GM23338 (cell line): ENCODE measurements at regions not wholly inside any gene's neighbourhood (a gene's known extent, or its start where the extent isn't known, plus 50 kb on each side); places are given as distances from the start of the nearest gene placed in this dataset.
A peak's percentile ranks its signal among the peaks of the same experiment; 100 is the strongest.

ENCODE experiments used
- ATAC-seq: fragments of 200-7000 bp; cut with Tn5 transposase; 3 replicates; pipeline ENCODE4 v1.9.1; 2020
- DNase-seq: peaks from one replicate; pipeline ENCODE4 v3.0.0-alpha.2; 2015; ENCODE audit warnings: low spot score
- H2AFZ ChIP-seq: fragments of 200-600 bp; sonication (generic); 2 replicates; pipeline ENCODE4 v1.8.0; 2016; ENCODE audit warnings: antibody characterized with exemption, mild to moderate bottlenecking, moderate library complexity
- H3F3A ChIP-seq: fragments of 200-600 bp; sonication (generic); replicated peaks from 2 replicates; pipeline ENCODE4 v1.8.0; 2017; ENCODE audit warnings: antibody characterized with exemption, mixed run types, low read depth
- H3K27ac ChIP-seq: fragments of 200-600 bp; sonication (generic); 2 replicates; pipeline ENCODE4 v1.6.1; 2016; ENCODE audit warnings: low read depth
- H3K27me3 ChIP-seq: fragments of 200-600 bp; sonication (generic); 2 replicates; pipeline ENCODE4 v1.8.0; 2016; ENCODE audit warnings: mild to moderate bottlenecking, mixed run types, moderate library complexity; ENCODE audit not compliant: insufficient read depth
- H3K36me3 ChIP-seq: fragments of 200-600 bp; sonication (generic); 2 replicates; pipeline ENCODE4 v1.8.0; 2016; ENCODE audit warnings: mild to moderate bottlenecking; ENCODE audit not compliant: insufficient read depth
- H3K4me1 ChIP-seq: fragments of 200-600 bp; sonication (generic); 2 replicates; pipeline ENCODE4 v1.8.0; 2016; ENCODE audit warnings: mild to moderate bottlenecking, moderate library complexity; ENCODE audit not compliant: insufficient read depth
- H3K4me2 ChIP-seq: fragments of 200-600 bp; sonication (generic); 2 replicates; pipeline ENCODE4 v1.7.1; 2017; ENCODE audit warnings: mixed run types
- H3K4me3 ChIP-seq: fragments of 200-600 bp; sonication (generic); 2 replicates; pipeline ENCODE4 v1.6.1; 2016; ENCODE audit warnings: mixed run types
- H3K79me2 ChIP-seq: fragments of 200-600 bp; sonication (generic); replicated peaks from 2 replicates; pipeline ENCODE4 v1.8.0; 2017; ENCODE audit warnings: mild to moderate bottlenecking; ENCODE audit not compliant: insufficient read depth
- H3K9me2 ChIP-seq: fragments of 200-600 bp; sonication (generic); 2 replicates; pipeline ENCODE4 v1.8.0; 2017; ENCODE audit not compliant: insufficient read depth
- H4K20me1 ChIP-seq: fragments of 200-600 bp; sonication (generic); replicated peaks from 2 replicates; pipeline ENCODE4 v1.8.0; 2017; ENCODE audit warnings: mild to moderate bottlenecking; ENCODE audit not compliant: insufficient read depth
- H3K27ac Mint-ChIP-seq: 2 replicates; pipeline ENCODE4 v1.8.0; 2020; ENCODE audit warnings: inconsistent platforms, mild to moderate bottlenecking, moderate library complexity, mixed read lengths
- H3K27me3 Mint-ChIP-seq: 3 replicates; pipeline ENCODE4 v1.8.0; 2022; ENCODE audit warnings: low read depth, mild to moderate bottlenecking, moderate library complexity, mixed read lengths, inconsistent platforms; ENCODE audit not compliant: insufficient read depth, poor library complexity
- H3K36me3 Mint-ChIP-seq: 3 replicates; pipeline ENCODE4 v1.8.0; 2021; ENCODE audit warnings: low read depth, mild to moderate bottlenecking, inconsistent platforms, moderate library complexity, mixed read lengths
- H3K4me1 Mint-ChIP-seq: 3 replicates; pipeline ENCODE4 v1.8.0; 2020; ENCODE audit warnings: mild to moderate bottlenecking, inconsistent platforms, mixed read lengths
- H3K4me3 Mint-ChIP-seq: 3 replicates; pipeline ENCODE4 v1.8.0; 2021; ENCODE audit warnings: moderate library complexity, mild to moderate bottlenecking, inconsistent platforms, mixed read lengths
- H3K9me3 Mint-ChIP-seq: 3 replicates; pipeline ENCODE4 v1.8.0; 2020; ENCODE audit warnings: moderate library complexity, mild to moderate bottlenecking, inconsistent platforms, mixed read lengths
- CREB1 ChIP-seq: fragments of 250-450 bp; sonication (Bioruptor Pico); IDR thresholded peaks from 2 replicates; pipeline ENCODE4 v1.5.0; 2020; ENCODE audit warnings: low read depth, mild to moderate bottlenecking, moderate library complexity
- JUNB ChIP-seq: IDR thresholded peaks from one replicate; pipeline ENCODE4 v1.6.1; 2016; ENCODE audit warnings: antibody characterized with exemption; ENCODE audit not compliant: unreplicated experiment
- POLR2AphosphoS5 ChIP-seq: IDR thresholded peaks from 2 replicates; pipeline ENCODE4 v1.6.1; 2016; ENCODE audit warnings: antibody characterized with exemption, low read depth
- STAT1 ChIP-seq: IDR thresholded peaks from one replicate; pipeline ENCODE4 v1.6.1; 2016; ENCODE audit warnings: antibody characterized with exemption; ENCODE audit not compliant: unreplicated experiment
- ZNF114 ChIP-seq: fragments of 250-450 bp; sonication (Bioruptor Pico); IDR thresholded peaks from 2 replicates; pipeline ENCODE4 v1.5.0; 2020; ENCODE audit warnings: mild to moderate bottlenecking, moderate library complexity
- ZNF331 ChIP-seq: fragments of 250-450 bp; sonication (Bioruptor Pico); IDR thresholded peaks from 2 replicates; pipeline ENCODE4 v1.5.0; 2020; ENCODE audit warnings: low read depth, mild to moderate bottlenecking, moderate library complexity
- TF ChIP-seq, protein P1 (sequence below): IDR thresholded peaks from one replicate; pipeline ENCODE4 v1.6.1; 2018; ENCODE audit warnings: antibody characterized with exemption; ENCODE audit not compliant: unreplicated experiment
- TF ChIP-seq, protein P2 (sequence below): fragments of 250-450 bp; sonication (Bioruptor Pico); IDR thresholded peaks from 2 replicates; pipeline ENCODE4 v1.5.0; 2020; ENCODE audit warnings: mild to moderate bottlenecking, moderate library complexity
- TF ChIP-seq, protein P3 (sequence below): IDR thresholded peaks from 2 replicates; pipeline ENCODE4 v1.6.1; 2016; ENCODE audit warnings: antibody characterized with exemption

DNA sequence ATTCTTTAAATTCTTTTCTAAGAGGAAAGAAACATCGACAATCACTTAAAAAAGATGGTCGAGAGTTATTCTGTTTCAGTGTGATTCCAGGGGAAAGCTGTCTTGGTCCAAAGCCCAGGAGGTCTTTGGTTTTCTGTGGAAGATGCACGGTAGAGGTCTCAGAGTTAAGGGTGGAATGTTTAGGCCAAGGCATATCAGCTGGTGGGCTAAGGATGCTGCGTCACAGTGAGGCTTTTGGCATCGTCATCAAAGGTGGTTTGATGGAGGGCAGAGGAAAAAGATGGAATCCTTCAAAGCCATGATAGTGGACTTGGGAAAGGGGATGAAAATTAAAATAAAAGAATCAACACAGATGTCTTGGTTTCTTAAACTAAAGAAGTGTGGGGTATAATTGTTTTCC is 137.3 kb upstream of the ANKH start (continued):
- TF ChIP-seq, protein P1, sequence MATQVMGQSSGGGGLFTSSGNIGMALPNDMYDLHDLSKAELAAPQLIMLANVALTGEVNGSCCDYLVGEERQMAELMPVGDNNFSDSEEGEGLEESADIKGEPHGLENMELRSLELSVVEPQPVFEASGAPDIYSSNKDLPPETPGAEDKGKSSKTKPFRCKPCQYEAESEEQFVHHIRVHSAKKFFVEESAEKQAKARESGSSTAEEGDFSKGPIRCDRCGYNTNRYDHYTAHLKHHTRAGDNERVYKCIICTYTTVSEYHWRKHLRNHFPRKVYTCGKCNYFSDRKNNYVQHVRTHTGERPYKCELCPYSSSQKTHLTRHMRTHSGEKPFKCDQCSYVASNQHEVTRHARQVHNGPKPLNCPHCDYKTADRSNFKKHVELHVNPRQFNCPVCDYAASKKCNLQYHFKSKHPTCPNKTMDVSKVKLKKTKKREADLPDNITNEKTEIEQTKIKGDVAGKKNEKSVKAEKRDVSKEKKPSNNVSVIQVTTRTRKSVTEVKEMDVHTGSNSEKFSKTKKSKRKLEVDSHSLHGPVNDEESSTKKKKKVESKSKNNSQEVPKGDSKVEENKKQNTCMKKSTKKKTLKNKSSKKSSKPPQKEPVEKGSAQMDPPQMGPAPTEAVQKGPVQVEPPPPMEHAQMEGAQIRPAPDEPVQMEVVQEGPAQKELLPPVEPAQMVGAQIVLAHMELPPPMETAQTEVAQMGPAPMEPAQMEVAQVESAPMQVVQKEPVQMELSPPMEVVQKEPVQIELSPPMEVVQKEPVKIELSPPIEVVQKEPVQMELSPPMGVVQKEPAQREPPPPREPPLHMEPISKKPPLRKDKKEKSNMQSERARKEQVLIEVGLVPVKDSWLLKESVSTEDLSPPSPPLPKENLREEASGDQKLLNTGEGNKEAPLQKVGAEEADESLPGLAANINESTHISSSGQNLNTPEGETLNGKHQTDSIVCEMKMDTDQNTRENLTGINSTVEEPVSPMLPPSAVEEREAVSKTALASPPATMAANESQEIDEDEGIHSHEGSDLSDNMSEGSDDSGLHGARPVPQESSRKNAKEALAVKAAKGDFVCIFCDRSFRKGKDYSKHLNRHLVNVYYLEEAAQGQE: no peak
- TF ChIP-seq STAT1: no peak
- TF ChIP-seq JUNB: no peak

DNA sequence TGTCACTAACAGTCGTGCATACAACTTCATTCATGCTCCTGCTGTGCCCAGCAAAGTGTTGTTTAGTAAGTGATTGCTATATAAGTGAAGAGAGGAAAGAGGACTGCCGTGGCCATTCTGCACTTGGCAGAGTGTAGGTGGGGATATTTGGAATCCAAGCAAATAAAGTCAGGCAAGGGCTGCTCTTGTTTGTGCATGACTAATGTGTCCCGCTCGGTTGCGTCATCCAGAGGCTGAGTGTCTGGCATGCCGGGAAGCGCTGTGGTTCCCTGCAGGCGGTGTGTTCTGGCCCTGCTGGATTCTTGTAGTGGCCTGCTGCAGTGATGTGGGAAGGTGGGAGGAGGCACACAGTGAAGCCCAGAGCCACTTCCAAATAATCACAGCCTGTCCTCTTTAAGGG is 136.9 kb upstream of the ANKH start:
- Histone ChIP-seq H2AFZ (peak overlapping the region; percentile 70; the same call in 1 of the 2 replicates), H3K4me1 (peaks cover 14% of the 10 kb centered on the region), H3K36me3 (no peaks in the 10 kb centered on the region), H3K79me2 (no peaks in the 10 kb centered on the region), H3K4me2 (no peak overlapping the region), H3K27ac (no peak overlapping the region), H3K4me3 (no peak overlapping the region), H4K20me1 (no peaks in the 10 kb centered on the region), H3K9me2 (no peaks in the 10 kb centered on the region), H3F3A (no peaks in the 10 kb centered on the region), H3K27me3 (no peaks in the 10 kb centered on the region)
- H3K27me3 Mint-ChIP-seq: peaks cover 2% of the 10 kb centered on the region
- peak; percentile 81 for ATAC-seq
- H3K4me1 Mint-ChIP-seq: peaks cover 12% of the 10 kb centered on the region
- H3K9me3 Mint-ChIP-seq: no peaks in the 10 kb centered on the region; the same call in 2 of the 3 replicates
- TF ChIP-seq POLR2AphosphoS5: no peak
- TF ChIP-seq, protein P2, sequence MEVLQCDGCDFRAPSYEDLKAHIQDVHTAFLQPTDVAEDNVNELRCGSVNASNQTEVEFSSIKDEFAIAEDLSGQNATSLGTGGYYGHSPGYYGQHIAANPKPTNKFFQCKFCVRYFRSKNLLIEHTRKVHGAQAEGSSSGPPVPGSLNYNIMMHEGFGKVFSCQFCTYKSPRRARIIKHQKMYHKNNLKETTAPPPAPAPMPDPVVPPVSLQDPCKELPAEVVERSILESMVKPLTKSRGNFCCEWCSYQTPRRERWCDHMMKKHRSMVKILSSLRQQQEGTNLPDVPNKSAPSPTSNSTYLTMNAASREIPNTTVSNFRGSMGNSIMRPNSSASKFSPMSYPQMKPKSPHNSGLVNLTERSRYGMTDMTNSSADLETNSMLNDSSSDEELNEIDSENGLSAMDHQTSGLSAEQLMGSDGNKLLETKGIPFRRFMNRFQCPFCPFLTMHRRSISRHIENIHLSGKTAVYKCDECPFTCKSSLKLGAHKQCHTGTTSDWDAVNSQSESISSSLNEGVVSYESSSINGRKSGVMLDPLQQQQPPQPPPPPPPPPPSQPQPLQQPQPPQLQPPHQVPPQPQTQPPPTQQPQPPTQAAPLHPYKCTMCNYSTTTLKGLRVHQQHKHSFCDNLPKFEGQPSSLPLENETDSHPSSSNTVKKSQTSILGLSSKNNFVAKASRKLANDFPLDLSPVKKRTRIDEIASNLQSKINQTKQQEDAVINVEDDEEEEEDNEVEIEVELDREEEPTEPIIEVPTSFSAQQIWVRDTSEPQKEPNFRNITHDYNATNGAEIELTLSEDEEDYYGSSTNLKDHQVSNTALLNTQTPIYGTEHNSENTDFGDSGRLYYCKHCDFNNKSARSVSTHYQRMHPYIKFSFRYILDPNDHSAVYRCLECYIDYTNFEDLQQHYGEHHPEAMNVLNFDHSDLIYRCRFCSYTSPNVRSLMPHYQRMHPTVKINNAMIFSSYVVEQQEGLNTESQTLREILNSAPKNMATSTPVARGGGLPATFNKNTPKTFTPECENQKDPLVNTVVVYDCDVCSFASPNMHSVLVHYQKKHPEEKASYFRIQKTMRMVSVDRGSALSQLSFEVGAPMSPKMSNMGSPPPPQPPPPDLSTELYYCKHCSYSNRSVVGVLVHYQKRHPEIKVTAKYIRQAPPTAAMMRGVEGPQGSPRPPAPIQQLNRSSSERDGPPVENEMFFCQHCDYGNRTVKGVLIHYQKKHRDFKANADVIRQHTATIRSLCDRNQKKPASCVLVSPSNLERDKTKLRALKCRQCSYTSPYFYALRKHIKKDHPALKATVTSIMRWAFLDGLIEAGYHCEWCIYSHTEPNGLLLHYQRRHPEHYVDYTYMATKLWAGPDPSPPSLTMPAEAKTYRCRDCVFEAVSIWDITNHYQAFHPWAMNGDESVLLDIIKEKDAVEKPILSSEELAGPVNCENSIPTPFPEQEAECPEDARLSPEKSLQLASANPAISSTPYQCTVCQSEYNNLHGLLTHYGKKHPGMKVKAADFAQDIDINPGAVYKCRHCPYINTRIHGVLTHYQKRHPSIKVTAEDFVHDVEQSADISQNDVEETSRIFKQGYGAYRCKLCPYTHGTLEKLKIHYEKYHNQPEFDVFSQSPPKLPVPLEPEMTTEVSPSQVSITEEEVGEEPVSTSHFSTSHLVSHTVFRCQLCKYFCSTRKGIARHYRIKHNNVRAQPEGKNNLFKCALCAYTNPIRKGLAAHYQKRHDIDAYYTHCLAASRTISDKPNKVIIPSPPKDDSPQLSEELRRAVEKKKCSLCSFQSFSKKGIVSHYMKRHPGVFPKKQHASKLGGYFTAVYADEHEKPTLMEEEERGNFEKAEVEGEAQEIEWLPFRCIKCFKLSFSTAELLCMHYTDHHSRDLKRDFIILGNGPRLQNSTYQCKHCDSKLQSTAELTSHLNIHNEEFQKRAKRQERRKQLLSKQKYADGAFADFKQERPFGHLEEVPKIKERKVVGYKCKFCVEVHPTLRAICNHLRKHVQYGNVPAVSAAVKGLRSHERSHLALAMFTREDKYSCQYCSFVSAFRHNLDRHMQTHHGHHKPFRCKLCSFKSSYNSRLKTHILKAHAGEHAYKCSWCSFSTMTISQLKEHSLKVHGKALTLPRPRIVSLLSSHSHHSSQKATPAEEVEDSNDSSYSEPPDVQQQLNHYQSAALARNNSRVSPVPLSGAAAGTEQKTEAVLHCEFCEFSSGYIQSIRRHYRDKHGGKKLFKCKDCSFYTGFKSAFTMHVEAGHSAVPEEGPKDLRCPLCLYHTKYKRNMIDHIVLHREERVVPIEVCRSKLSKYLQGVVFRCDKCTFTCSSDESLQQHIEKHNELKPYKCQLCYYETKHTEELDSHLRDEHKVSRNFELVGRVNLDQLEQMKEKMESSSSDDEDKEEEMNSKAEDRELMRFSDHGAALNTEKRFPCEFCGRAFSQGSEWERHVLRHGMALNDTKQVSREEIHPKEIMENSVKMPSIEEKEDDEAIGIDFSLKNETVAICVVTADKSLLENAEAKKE: no peak
- no peak for TF ChIP-seq CREB1
- TF ChIP-seq, protein P3, sequence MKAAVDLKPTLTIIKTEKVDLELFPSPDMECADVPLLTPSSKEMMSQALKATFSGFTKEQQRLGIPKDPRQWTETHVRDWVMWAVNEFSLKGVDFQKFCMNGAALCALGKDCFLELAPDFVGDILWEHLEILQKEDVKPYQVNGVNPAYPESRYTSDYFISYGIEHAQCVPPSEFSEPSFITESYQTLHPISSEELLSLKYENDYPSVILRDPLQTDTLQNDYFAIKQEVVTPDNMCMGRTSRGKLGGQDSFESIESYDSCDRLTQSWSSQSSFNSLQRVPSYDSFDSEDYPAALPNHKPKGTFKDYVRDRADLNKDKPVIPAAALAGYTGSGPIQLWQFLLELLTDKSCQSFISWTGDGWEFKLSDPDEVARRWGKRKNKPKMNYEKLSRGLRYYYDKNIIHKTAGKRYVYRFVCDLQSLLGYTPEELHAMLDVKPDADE: no peak
- no peak for TF ChIP-seq ZNF114
- no peak for TF ChIP-seq ZNF331 (CRISPR knock-in tag)
- no peak for TF ChIP-seq STAT1
- peak; percentile 63 for DNase-seq
- H3K36me3 Mint-ChIP-seq: no peaks in the 10 kb centered on the region
- no peak overlapping the region for H3K4me3 Mint-ChIP-seq
- peak overlapping the region; percentile 36 for H3K27ac Mint-ChIP-seq
